ENCODE measurements at regions not wholly inside any gene's neighbourhood (a gene's known extent, or its start where the extent isn't known, plus 50 kb on each side); places are given as distances from the start of the nearest gene placed in this dataset.
A peak's percentile ranks its signal among the peaks of the same experiment; 100 is the strongest.
"Not testable (repeated sequence)": the region's sequence is repeated elsewhere in the genome, so short reads cannot be mapped to it uniquely, and the experiment has no call there.

DNA sequence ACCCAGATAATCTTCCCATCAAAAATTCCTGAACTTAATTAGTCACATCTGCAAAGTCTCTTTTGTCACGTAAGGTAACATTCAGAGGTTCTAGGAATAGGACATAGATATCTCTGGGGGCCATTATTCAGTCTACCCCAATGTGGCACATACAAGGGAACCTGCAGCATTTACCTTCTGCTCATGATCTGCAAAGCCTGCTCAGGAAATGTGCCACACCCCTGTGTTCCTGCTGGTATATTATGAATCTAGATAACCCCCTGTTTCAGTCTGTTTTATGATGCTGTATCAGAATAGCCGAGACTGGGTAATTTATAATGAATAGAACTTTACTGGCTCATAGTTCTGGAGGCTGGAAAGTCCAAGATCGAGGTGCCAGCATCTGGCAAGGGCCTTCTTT is 103.5 kb downstream of the ARL4C start:
- no peak overlapping the region for H3K27ac ChIP-seq (ENCODE audit: low read depth, low read length)
- no peaks in the 10 kb centered on the region for H3K36me3 ChIP-seq (ENCODE audit: insufficient read depth, low read length)
- H3K4me3 ChIP-seq (ENCODE audit: low read depth, low read length) = no peak overlapping the region
- H3K4me1 ChIP-seq (ENCODE audit: control insufficient read depth, insufficient read depth, low read length, unreplicated experiment) = no peaks in the 10 kb centered on the region
- no peaks in the 10 kb centered on the region for H3K79me2 ChIP-seq (ENCODE audit: control insufficient read depth, insufficient read depth, low read length, unreplicated experiment)
- H3K27me3 ChIP-seq (ENCODE audit: insufficient read depth, low read length) = peaks cover 17% of the 10 kb centered on the region
- no peak overlapping the region for H2AFZ ChIP-seq (ENCODE audit: low read length, unreplicated experiment)

DNA sequence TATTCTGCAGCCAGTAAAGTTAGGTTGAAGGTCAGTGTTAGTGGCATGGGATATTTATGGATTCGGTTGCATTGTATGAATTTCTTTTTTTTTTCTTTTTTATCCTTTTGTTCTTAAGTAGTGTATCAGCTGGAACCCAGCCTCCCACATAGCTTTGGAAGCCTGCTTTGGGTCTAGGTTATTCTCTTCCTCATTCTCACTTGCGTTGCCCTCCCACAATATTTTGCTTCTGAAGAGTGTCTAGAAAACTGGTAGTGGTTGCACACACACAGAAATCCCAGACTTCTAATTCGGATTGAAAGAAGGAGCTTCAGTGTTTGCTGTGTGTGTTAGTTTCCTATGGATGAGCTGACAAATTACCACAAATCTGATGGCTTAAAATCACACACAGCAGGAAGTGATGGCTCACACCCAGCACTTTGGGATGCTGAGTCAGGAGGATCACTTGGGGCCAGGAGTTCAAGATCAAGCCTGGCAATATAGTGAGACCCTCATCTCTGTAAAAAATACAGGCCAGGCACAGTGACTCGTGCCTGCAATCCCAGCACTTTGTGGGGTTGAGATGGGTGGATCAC is 104.8 kb downstream of the ARL4C start:
- H3K79me2 ChIP-seq (ENCODE audit: control insufficient read depth, insufficient read depth, low read length, unreplicated experiment) = no peaks in the 10 kb centered on the region
- no peak overlapping the region for H2AFZ ChIP-seq (ENCODE audit: low read length, unreplicated experiment)
- H3K4me3 ChIP-seq (ENCODE audit: low read depth, low read length) = no peak overlapping the region
- H3K27me3 ChIP-seq (ENCODE audit: insufficient read depth, low read length) = peaks cover 24% of the 10 kb centered on the region
- no peaks in the 10 kb centered on the region for H3K36me3 ChIP-seq (ENCODE audit: insufficient read depth, low read length)
- no peaks in the 10 kb centered on the region for H3K4me1 ChIP-seq (ENCODE audit: control insufficient read depth, insufficient read depth, low read length, unreplicated experiment)
- no peak overlapping the region for H3K27ac ChIP-seq (ENCODE audit: low read depth, low read length)

DNA sequence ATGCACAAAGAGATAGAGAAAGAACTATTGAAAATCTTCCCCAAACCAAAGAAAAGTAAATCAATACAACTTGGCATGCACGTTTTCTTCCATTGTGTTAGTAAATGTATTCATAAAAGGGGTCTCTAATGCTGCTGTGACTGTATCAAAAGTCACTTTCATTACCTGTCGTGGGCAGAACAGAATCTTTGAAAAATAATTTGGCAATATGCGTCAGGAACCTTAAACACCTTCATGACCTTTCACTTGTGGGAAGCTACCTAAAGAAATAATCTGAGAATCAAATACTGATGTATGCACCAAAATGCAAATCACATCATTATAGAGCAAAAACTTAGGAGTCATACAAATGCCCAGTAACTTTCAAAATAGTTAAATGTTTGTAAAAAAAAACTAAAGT is 105.3 kb downstream of the ARL4C start:
- H3K4me3 ChIP-seq (ENCODE audit: low read depth, low read length) = no peak overlapping the region
- H3K4me1 ChIP-seq (ENCODE audit: control insufficient read depth, insufficient read depth, low read length, unreplicated experiment) = no peaks in the 10 kb centered on the region
- no peak overlapping the region for H3K27ac ChIP-seq (ENCODE audit: low read depth, low read length)
- H3K79me2 ChIP-seq (ENCODE audit: control insufficient read depth, insufficient read depth, low read length, unreplicated experiment) = no peaks in the 10 kb centered on the region
- no peak overlapping the region for H2AFZ ChIP-seq (ENCODE audit: low read length, unreplicated experiment)
- no peaks in the 10 kb centered on the region for H3K36me3 ChIP-seq (ENCODE audit: insufficient read depth, low read length)
- H3K27me3 ChIP-seq (ENCODE audit: insufficient read depth, low read length) = peaks cover 22% of the 10 kb centered on the region

DNA sequence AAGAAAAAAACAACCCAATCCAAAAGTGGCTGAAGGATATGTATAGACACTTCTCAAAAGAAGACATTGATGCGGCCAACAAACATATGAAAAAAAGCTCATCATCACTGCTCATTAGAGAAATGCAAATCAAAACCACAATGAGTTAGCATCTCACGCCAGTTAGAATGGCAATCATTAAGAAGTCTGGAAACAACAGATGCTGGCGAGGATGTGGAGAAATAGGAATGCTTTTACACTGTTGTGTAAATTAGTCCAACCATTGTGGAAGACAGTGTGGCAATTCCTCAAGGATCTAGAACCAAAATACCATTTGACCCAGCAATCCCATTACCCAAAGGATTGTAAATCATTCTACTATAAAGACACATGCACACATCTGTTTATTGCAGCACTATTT is 107.2 kb downstream of the ARL4C start:
- not testable (repeated sequence) for H3K4me1 ChIP-seq (ENCODE audit: control insufficient read depth, insufficient read depth, low read length, unreplicated experiment); H3K36me3 ChIP-seq (ENCODE audit: insufficient read depth, low read length); H3K79me2 ChIP-seq (ENCODE audit: control insufficient read depth, insufficient read depth, low read length, unreplicated experiment); H2AFZ ChIP-seq (ENCODE audit: low read length, unreplicated experiment); H3K27ac ChIP-seq (ENCODE audit: low read depth, low read length); H3K4me3 ChIP-seq (ENCODE audit: low read depth, low read length)
- H3K27me3 ChIP-seq (ENCODE audit: insufficient read depth, low read length) = peaks cover 12% of the 10 kb centered on the region; the same call in 1 of the 2 replicates

DNA sequence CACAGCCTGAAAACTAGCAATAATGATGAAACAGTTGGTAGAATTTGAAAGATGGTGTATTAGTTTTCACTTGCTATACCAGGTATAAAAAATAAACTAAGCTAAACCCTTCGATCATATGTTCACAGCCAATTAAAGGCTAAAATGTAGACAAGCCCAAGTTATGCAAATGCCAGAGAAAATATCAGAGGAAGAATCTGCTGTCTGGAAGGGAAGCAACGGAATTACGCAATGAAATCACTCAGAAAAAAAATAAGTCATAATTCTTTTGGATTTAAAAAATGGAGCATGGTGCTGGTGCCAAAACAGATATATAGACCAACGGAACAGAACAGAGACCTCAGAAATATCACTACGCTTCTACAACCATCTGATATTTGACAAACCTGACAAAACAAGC is 108.3 kb downstream of the ARL4C start:
- Histone ChIP-seq H3K4me3 (ENCODE audit: low read depth, low read length) (no peak overlapping the region), H3K79me2 (ENCODE audit: control insufficient read depth, insufficient read depth, low read length, unreplicated experiment) (no peaks in the 10 kb centered on the region), H3K27me3 (ENCODE audit: insufficient read depth, low read length) (peaks cover 12% of the 10 kb centered on the region; the same call in 1 of the 2 replicates), H2AFZ (ENCODE audit: low read length, unreplicated experiment) (no peak overlapping the region), H3K4me1 (ENCODE audit: control insufficient read depth, insufficient read depth, low read length, unreplicated experiment) (no peaks in the 10 kb centered on the region), H3K27ac (ENCODE audit: low read depth, low read length) (no peak overlapping the region), H3K36me3 (ENCODE audit: insufficient read depth, low read length) (no peaks in the 10 kb centered on the region)

DNA sequence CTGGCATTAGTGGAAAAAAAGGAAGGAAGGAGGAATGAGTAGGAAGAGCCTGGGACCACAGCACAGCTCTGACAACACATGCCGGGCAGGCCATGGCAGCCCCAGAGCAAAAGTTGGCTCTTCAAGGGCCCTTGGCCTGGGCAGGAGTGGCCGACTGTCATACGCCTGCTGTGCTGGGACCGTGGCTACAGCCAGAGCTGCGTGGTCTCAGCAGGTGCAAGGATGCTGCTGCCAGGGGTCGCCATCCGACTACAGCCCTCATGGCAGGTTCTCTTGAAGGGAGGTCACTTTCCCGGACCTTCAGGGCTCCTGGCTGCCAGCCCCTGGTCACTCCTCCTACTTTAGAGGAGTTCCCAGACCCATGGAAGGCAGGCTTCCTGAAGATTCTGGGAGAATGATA is 109.9 kb downstream of the ARL4C start:
- Histone ChIP-seq H3K79me2 (ENCODE audit: control insufficient read depth, insufficient read depth, low read length, unreplicated experiment) (no peaks in the 10 kb centered on the region), H3K27ac (ENCODE audit: low read depth, low read length) (no peak overlapping the region), H3K4me1 (ENCODE audit: control insufficient read depth, insufficient read depth, low read length, unreplicated experiment) (no peaks in the 10 kb centered on the region), H2AFZ (ENCODE audit: low read length, unreplicated experiment) (no peak overlapping the region), H3K36me3 (ENCODE audit: insufficient read depth, low read length) (no peaks in the 10 kb centered on the region), H3K27me3 (ENCODE audit: insufficient read depth, low read length) (peaks cover 12% of the 10 kb centered on the region; the same call in 1 of the 2 replicates), H3K4me3 (ENCODE audit: low read depth, low read length) (no peak overlapping the region)

DNA sequence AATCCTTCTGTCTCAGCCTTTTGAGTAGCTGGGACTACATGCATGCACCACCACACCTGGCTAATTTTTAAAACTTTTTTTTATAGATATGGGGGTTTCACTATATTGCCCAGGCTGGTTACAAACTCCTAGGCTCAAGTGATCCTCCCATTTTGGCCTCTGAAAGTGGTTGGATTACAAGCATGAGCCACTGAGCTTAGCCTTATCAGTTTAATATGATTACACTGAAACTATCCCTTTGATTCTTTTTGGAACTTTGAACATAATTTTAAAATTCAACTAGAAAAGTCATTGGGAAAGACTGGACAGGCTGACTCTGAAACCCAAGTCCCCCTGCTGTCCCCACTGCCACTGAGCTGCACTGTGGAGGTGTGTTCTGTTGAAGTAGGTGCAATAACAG is 114.8 kb downstream of the ARL4C start:
- Histone ChIP-seq H3K27ac (ENCODE audit: low read depth, low read length) (no peak overlapping the region), H2AFZ (ENCODE audit: low read length, unreplicated experiment) (no peak overlapping the region), H3K4me3 (ENCODE audit: low read depth, low read length) (no peak overlapping the region), H3K27me3 (ENCODE audit: insufficient read depth, low read length) (peaks cover 10% of the 10 kb centered on the region; the same call in 1 of the 2 replicates), H3K4me1 (ENCODE audit: control insufficient read depth, insufficient read depth, low read length, unreplicated experiment) (no peaks in the 10 kb centered on the region), H3K79me2 (ENCODE audit: control insufficient read depth, insufficient read depth, low read length, unreplicated experiment) (no peaks in the 10 kb centered on the region), H3K36me3 (ENCODE audit: insufficient read depth, low read length) (no peaks in the 10 kb centered on the region)

DNA sequence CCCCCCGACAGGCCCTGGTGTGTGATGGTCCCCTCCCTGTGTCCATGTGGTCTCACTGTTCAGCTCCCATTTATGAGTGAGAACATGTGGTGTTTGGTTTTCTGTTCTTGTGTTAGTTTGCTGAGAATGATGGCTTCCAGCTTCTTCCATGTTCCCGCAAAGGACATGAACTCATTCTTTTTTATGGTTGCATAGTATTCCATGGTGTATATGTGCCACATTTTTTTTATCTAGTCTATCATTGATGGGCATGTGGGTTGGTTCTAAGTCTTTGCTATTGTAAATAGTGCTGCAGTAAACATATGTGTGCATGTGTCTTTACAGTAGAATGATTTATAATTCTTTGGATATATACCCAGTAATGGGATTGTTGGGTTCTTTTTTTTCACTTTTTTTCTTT is 117.9 kb downstream of the ARL4C start:
- H2AFZ ChIP-seq (ENCODE audit: low read length, unreplicated experiment); H3K36me3 ChIP-seq (ENCODE audit: insufficient read depth, low read length); H3K27ac ChIP-seq (ENCODE audit: low read depth, low read length); H3K4me3 ChIP-seq (ENCODE audit: low read depth, low read length); H3K4me1 ChIP-seq (ENCODE audit: control insufficient read depth, insufficient read depth, low read length, unreplicated experiment); H3K79me2 ChIP-seq (ENCODE audit: control insufficient read depth, insufficient read depth, low read length, unreplicated experiment): not testable (repeated sequence)
- peaks cover 34% of the 10 kb centered on the region; the same call in 1 of the 2 replicates for H3K27me3 ChIP-seq (ENCODE audit: insufficient read depth, low read length)

DNA sequence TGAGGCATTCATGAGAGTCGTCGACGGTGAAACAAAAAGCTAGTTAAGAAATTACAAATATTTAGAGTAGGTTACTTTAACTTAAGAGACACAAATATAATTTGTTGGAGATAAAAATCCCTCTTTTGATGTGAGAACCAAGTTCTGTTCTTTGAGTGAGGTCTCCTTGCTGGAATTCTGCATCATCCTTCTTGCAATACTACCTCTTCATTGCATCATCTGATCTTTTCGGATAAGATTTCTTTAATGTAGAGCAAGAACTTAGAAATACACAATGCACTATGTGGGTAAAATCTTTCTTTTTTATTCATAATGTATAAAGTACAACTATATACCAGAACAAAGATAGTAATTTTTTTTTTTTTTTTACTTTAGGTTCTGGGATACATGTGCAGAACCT is 118.4 kb downstream of the ARL4C start:
- Histone ChIP-seq H3K4me1 (ENCODE audit: control insufficient read depth, insufficient read depth, low read length, unreplicated experiment) (no peaks in the 10 kb centered on the region), H3K27me3 (ENCODE audit: insufficient read depth, low read length) (peaks cover 39% of the 10 kb centered on the region; the same call in 1 of the 2 replicates), H3K27ac (ENCODE audit: low read depth, low read length) (no peak overlapping the region), H3K4me3 (ENCODE audit: low read depth, low read length) (no peak overlapping the region), H3K36me3 (ENCODE audit: insufficient read depth, low read length) (no peaks in the 10 kb centered on the region), H3K79me2 (ENCODE audit: control insufficient read depth, insufficient read depth, low read length, unreplicated experiment) (no peaks in the 10 kb centered on the region), H2AFZ (ENCODE audit: low read length, unreplicated experiment) (no peak overlapping the region)

DNA sequence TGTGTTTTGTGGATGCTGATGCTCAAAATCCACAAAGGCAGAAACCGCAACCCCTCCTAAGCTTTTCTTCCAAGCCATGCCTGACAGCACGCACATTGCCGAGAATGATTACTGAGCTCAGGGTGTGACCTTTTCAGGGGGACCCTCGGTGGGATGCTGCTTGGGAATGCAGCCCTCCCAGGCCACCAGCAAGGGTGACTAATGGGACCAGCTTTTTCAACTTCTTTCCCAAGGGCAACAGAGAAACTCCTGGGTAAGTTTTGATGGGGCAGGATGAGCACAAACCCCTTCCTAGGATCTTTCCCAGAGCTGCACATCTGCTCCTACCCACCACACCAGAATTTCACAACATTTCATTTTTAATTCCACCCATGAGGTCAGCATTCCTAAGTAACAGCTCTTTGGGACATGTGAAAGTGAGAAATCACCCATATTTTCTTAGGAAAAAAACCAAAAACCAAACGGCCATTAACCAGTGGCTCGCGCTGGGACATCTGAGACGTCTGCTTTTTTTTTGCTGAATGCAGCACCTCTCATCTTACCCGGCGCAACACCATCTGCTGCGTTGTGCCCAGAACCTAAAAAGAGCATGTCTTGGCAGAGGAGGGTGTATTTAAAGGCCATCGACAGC is 119.0 kb downstream of the ARL4C start:
- Histone ChIP-seq H3K79me2 (ENCODE audit: control insufficient read depth, insufficient read depth, low read length, unreplicated experiment) (no peaks in the 10 kb centered on the region), H2AFZ (ENCODE audit: low read length, unreplicated experiment) (peak overlapping the region; percentile 47), H3K27ac (ENCODE audit: low read depth, low read length) (no peak overlapping the region), H3K4me1 (ENCODE audit: control insufficient read depth, insufficient read depth, low read length, unreplicated experiment) (no peaks in the 10 kb centered on the region), H3K27me3 (ENCODE audit: insufficient read depth, low read length) (peaks cover 41% of the 10 kb centered on the region; the same call in 1 of the 2 replicates), H3K36me3 (ENCODE audit: insufficient read depth, low read length) (no peaks in the 10 kb centered on the region), H3K4me3 (ENCODE audit: low read depth, low read length) (no peak overlapping the region)

DNA sequence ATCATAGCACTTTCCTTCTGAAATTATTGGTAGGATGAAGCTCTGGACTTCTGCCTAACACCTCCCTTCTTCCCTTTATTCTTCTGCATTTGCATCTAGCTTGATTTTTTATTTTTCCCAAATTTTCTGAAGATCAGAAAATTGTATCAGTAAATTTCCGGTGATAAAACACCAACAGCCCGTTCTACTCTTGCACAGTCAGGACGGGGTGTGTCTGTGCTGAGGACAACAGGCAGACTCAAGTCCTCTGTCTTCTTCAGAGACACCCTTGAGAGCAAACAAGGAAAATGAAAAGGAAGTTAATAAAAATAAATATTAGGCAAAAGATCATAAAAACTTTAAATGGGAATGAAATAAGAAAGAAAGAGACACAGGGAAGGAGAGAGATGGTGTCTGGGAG is 120.7 kb downstream of the ARL4C start:
- Histone ChIP-seq H3K79me2 (ENCODE audit: control insufficient read depth, insufficient read depth, low read length, unreplicated experiment) (no peaks in the 10 kb centered on the region), H3K36me3 (ENCODE audit: insufficient read depth, low read length) (no peaks in the 10 kb centered on the region), H2AFZ (ENCODE audit: low read length, unreplicated experiment) (no peak overlapping the region)

More for the DNA sequence above, 120.7 kb downstream of the ARL4C start:
- Histone ChIP-seq H3K4me1 (ENCODE audit: control insufficient read depth, insufficient read depth, low read length, unreplicated experiment) (no peaks in the 10 kb centered on the region), H3K27me3 (ENCODE audit: insufficient read depth, low read length) (peaks cover 43% of the 10 kb centered on the region; the same call in 1 of the 2 replicates), H3K4me3 (ENCODE audit: low read depth, low read length) (no peak overlapping the region), H3K27ac (ENCODE audit: low read depth, low read length) (no peak overlapping the region)

All from ACC112 (cell line).